GM18517 (cell line): ENCODE measurements at regions not wholly inside any gene's neighbourhood (a gene's known extent, or its start where the extent isn't known, plus 50 kb on each side); places are given as distances from the start of the nearest gene placed in this dataset.

Source experiments
- ATAC-seq: cut with Tn5 transposase; IDR thresholded peaks from one replicate; pipeline ENCODE4 v1.9.1; 2021; ENCODE audit warnings: mild to moderate bottlenecking, moderate library complexity; ENCODE audit not compliant: unreplicated experiment

GRCh38 chr10:131766096-131766495 is 134.7 kb upstream of the PPP2R2D start:
- ATAC-seq = no peak

- no peak for ATAC-seq
These were observed 133.1 kb upstream of the PPP2R2D start for GRCh38 chr10:131767716-131768115.

DNA sequence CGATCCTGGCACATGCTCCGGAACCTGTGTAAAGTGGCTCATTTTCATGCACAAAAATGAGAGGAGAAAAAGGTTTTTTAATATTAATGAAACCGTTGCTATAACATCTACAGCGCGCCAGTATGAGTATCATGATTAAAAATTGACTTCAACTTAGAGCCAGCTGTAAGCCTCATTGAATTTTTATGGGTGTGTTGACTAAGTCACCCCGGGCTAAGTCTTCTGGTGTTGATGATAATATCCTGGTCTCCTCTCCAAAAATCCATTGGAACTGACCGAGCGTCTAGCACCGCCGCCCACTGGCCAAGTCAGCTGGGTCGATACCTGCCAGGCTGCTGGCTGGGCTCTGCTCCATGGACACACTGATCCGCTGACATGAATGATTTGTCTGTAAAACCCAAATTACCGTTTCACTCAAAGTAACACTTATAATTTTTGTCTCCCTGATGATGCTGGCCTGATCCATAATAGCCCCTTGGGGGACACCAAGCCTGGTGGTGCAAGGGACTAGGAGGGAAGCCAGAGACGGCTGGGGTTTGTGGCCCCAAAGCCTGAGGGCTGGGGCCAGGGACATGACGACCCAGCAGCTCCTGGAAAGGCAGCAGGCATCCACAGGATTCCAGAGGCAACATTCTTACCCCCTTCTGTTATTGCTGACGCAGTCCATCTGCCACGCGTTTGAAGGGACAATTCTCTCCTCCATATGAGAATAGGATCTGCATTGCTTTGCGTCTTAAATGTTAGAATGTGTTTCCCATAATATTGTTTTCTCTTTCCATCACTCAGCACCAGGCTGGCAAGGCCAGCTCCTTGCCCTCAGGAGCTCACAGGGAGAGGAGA is 131.0 kb upstream of the PPP2R2D start:
- no peak for ATAC-seq

DNA sequence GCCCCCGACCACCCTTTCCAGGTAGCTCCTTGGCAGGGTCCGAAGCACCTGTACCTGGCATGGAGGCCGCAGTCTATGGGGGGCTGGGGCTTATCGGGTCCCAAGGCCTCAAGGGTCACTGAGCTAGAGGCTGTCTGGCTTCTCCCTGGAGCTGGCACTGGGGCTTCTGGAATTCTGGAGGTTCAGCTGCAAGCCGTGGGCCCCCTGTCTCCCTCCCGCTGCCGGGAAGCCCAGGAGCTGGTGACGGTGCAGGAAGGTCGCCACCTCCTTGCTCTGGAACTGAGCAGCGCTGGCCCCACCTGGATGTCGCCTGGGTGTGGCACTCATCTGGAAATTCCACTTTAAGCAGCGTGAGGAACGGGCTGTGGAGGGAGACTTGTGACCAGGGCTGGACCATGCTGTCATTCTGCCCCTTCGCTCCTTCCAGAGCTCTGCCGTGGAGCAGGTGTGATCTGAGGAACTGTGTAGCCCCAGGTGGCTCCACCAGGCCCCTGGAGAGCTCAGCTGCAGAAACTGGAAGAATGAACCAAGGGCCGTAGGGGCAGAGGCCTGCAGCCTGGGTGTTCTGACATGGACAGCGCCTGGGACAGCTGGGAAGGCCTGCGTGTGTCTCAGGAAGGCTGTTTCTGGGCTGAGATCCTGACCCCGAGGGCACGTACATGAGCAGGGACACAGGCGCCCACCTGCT is 129.7 kb upstream of the PPP2R2D start:
- ATAC-seq = no peak

GRCh38 chr10:131771634-131772358 is 129.0 kb upstream of the PPP2R2D start:
- ATAC-seq = no peak

DNA sequence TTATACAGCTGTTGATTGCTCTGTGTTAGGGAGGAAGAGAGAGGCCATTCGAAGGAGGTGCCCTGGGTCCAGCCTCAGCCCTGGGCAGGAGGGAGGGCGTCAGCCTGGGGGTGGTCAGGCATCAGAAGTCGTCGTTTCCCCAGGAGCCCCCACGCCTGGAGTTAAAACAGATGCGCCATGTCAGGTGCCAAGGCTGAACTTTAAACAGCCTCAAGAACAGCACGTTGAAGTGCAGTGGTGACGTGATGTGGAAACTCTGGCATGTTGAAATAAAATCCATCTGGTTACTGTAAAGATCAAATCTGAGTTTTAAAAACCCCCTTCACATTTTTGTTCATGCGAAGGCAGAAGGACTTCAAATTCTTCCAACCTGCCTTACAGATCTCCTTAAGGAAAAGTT is 128.4 kb upstream of the PPP2R2D start:
- no peak for ATAC-seq

DNA sequence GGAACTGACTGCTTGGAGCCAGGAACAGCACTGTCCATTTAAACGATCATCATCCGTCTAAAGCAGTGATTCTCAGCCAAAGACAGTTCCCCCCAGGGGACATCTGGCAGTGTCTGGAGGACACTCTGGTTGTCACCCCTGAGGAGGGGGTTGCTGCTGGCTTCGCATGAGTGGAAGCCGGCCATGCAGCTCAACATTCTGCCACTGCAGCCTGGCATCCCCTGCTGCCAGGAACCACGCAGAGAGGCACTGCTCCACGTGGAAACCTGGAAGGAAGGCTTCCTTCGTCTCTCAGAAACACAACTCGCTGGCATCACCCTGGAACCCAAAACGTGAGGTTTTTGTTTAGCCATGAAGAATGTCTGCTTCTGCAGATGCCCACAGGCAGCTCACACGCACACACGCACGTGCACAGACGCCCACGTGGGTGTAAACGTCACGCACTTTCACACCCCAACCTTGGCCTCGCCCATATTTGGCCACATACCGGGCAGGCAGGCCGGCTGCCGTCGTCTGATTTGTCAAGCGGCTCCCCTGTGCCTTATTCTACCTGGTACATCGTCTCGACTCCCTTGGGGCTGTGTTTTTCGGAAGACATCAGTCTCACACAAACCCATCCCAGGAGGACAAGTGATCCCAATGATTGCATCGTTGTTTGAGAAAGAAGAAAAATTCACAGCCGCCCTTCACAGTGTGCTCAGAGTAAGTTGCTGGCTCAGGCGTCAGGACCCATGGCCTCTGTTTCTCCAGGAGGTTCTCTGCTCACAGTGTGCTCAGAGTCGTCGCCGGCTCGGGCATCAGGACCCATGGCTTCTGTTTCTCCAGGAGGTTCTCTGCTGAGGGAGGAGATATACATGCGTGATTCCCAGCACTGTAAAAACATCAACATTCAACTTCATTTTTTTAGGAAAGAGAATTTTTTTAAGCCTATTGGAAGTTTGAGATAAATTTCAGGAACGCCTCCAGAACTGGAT is 127.2 kb upstream of the PPP2R2D start:
- ATAC-seq = no peak

DNA sequence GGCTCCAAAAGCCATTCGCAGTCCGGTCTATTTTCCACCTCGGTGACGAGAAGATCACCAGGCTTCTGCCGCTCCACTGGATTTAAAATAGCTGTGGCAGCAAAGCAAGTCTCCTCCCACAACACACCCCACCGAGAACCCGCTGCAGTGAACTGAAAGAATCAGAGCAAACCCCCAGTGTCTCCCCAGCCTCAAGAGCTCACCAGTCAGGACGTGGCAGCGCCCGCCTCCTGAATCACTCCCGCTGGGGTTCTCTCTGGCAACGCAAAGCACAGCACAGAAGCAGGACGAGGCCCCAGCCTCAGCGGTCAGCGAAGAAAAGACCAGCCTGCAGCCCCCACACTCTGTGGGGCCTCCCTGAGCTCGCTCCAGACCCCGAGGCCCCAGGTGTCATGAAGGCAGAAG is 126.1 kb upstream of the PPP2R2D start:
- ATAC-seq = no peak

DNA sequence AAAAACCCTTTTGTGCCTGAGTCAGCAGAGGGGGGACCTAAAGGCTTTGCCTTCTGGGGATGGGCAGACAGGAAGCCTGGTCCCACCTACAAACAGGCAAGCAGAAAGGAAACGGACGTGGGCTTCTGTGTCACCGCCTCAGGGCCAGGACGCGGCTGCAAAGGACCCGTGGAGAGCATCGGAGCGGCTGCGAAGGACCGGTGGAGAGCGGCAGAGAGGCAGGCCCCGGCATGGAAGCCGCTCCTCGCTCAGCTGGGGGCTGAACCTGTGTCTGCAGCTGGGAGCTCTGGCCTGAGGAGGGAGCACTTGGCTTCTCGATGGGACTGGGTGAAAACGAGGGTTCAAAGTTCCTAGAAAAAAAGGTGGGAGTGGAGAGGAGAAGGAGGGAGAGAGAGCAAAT is 125.4 kb upstream of the PPP2R2D start:
- ATAC-seq = no peak

DNA sequence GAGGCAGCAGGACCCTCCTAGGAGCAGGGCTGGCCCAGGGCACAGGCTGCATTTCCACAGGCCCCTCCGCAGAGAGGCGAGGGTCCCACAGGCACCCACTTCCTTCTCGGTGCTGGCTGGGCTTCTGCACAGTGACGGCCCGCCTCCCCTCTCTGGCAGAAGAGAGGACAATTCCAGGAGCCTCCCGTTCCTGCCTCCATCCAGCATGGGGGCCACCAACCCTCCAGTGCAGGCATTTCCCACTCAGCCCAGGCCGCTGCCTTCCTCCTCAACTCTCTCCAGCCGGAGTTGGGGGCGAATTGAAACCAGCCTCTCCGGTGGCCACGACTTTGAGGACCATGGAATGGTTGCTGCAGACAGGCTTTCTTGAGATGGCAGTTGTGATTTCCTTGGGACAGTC is 125.0 kb upstream of the PPP2R2D start:
- ATAC-seq = no peak

DNA sequence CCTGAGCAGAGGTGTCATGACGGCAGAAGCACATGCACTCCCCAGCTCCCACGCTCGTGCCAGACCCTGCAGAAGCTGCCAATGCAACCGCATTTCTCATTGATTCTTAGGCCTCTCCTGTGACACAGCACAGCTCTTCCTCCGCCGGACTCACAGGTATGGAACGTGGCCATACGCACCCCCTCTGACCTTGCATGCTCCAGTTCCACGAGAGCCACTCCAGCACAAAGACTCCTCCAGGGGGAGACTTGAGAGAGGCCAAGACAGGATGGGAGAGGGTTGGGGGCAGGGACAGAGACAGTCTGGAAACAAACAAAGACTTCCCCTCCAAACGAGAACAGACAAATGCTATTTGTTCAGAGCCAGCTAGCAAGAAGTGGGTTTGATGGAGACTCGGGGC is 124.3 kb upstream of the PPP2R2D start:
- ATAC-seq = no peak

GRCh38 chr10:131777162-131777561 is 123.6 kb upstream of the PPP2R2D start:
- no peak for ATAC-seq

DNA sequence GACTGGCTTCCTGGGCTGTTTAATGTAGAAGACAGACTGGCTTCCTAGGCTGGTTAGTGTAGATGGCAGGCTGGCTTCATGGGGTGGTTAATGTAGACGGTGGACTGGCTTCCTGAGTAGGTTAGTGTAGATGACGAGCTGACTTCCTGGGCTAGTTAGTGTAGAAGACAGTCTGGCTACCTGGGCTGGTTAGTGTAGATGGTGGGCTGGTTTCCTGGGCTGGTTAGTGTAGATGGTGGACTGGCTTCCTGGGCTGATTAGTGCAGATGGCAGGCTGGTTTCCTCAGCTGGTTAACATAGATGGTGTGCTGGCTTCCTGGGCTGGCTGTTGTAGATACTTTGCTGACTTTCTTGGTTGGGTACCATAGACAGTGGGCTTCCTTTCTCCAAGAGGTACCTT is 122.9 kb upstream of the PPP2R2D start:
- no peak for ATAC-seq

DNA sequence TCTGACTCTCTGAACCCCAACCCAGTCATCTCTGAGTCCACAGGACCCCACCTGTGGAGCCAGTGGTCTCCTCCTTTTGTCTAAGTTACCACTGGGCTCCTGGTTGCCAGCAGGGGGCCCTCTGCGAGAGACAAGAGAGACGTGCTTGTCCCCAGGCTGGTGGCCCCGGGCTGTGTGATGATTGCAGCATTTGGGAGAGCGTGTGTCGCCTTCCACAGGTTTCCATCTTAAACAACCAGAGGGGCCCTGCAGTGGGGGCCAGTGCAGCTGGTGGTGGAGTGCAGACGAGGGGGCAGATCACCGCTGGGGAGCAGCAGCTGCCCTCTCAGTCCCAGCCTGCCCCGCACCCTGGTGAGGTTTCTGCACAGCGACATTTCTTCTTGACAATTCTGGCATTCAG is 122.4 kb upstream of the PPP2R2D start:
- no peak for ATAC-seq

GRCh38 chr10:131778842-131779241 is 122.0 kb upstream of the PPP2R2D start:
- no peak for ATAC-seq

GRCh38 chr10:131779661-131780394 is 121.0 kb upstream of the PPP2R2D start:
- ATAC-seq = no peak

DNA sequence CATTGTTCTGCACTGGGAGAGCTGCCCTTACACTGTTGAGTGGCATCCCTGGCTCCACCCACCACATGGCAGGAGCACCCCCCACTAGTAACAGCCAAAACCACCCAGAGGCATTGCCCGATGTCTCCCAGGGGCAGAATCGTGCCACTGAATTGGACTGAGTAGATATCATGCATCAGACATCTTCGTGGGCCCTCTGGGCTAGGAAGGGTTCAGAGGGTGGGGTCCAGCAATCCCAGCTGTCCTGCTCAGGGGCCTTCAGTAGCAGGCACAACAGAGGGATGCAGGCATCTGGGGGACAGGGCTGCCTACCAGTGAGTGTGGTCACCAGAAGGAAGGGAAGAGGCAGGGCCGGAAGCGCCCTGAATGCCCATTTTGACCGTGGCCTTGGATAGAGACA is 119.7 kb upstream of the PPP2R2D start:
- no peak for ATAC-seq

- ATAC-seq = no peak
These were observed 119.0 kb upstream of the PPP2R2D start for GRCh38 chr10:131781791-131782190.

GRCh38 chr10:131784363-131785120 is 116.3 kb upstream of the PPP2R2D start:
- ATAC-seq = no peak
